Gastroesophageal sphincter (tissue), 4 donors: ENCODE measurements at regions not wholly inside any gene's neighbourhood (a gene's known extent, or its start where the extent isn't known, plus 50 kb on each side); places are given as distances from the start of the nearest gene placed in this dataset.

Experiments used
- ATAC-seq: fragments of 150-250 bp; one replicate; pipeline ENCODE4 v1.9.1; 2016; ENCODE audit warnings: mild to moderate bottlenecking, moderate library complexity
- H3K27ac ChIP-seq, 4 donors: fragments of 200-600 bp; sonication (generic) in 3 of 4; 1 replicate in 3 of 4; 2 replicates in 1 of 4; pipeline ENCODE4 v1.5.1; 2016 to 2019
- H3K27me3 ChIP-seq: fragments of 200-600 bp; sonication (generic); one replicate; pipeline ENCODE4 v1.5.1; 2019
- H3K36me3 ChIP-seq, 2 donors: fragments of 200-600 bp; sonication (generic); one replicate each; pipeline ENCODE4 v1.5.1; 2019; ENCODE audit warnings: control low read depth in 1 of 2
- H3K4me1 ChIP-seq, 3 donors: fragments of 200-600 bp; sonication (generic); 1 replicate in 2 of 3; 2 replicates in 1 of 3; pipeline ENCODE4 v1.5.1; 2016 to 2019; ENCODE audit warnings: control low read depth in 2 of 3
- H3K4me3 ChIP-seq, 2 donors: fragments of 200-600 bp; sonication (generic); one replicate each; pipeline ENCODE4 v1.5.1; 2019; ENCODE audit warnings: mild to moderate bottlenecking in 1 of 2, moderate library complexity in 1 of 2
- H3K9me3 ChIP-seq, 3 donors: fragments of 200-600 bp; sonication (generic); one replicate each; pipeline ENCODE4 v1.5.1; 2017 to 2019; ENCODE audit warnings: control low read depth in 2 of 3
- CTCF ChIP-seq, 4 experiments: fragments of 200-600 bp in 2 of 4; fragments of 450-650 bp in 2 of 4; sonication (generic) in 1 of 4; IDR thresholded peaks; one replicate each; pipeline ENCODE4 v1.5.1; 2017 to 2019; ENCODE audit warnings: antibody characterized with exemption in 4 of 4, mild to moderate bottlenecking in 2 of 4, moderate library complexity in 2 of 4
- EP300 ChIP-seq: sonication (generic); formaldehyde crosslinking; IDR thresholded peaks from one replicate; pipeline ENCODE4 v1.6.1; 2017; ENCODE audit warnings: antibody characterized with exemption, mild to moderate bottlenecking
- POLR2A ChIP-seq, 2 donors: fragments of 450-650 bp; IDR thresholded peaks; one replicate each; pipeline ENCODE4 v1.6.1; 2017; ENCODE audit warnings: antibody characterized with exemption in 2 of 2, mild to moderate bottlenecking in 2 of 2, moderate library complexity in 1 of 2
- POLR2AphosphoS5 ChIP-seq: sonication (generic); formaldehyde crosslinking; IDR thresholded peaks from one replicate; pipeline ENCODE4 v1.6.1; 2017; ENCODE audit warnings: antibody characterized with exemption
- WGBS, 2 donors: methylation state at CpG; one replicate each; pipeline ENCODE4 v1.1.5; 2018; ENCODE audit warnings: low coverage in 1 of 2; 5-methylcytosine and 5-hydroxymethylcytosine counted together

- WGBS, 2 donors = 96% methylated on average over 3 to 5 of the region's 5 CpGs
- Histone ChIP-seq H3K27ac (no peak overlapping the region), H3K9me3 (no peaks in the 10 kb centered on the region), H3K4me1 (peaks cover 0 to 10% (median 0%) of the 10 kb centered on the region in 3 donors), H3K36me3 (no peaks in the 10 kb centered on the region), H3K4me3 (no peak overlapping the region), H3K27me3 (no peaks in the 10 kb centered on the region)
- no peak for ATAC-seq
- TF ChIP-seq CTCF (IDR thresholded peaks at IDR 0.05) (no peak), POLR2A (IDR thresholded peaks at IDR 0.05) (no peak), POLR2AphosphoS5 (no peak), EP300 (no peak)
Measured at GRCh38 chr9:86642721-86643120, 288.5 kb upstream of the TUT7 start.

DNA sequence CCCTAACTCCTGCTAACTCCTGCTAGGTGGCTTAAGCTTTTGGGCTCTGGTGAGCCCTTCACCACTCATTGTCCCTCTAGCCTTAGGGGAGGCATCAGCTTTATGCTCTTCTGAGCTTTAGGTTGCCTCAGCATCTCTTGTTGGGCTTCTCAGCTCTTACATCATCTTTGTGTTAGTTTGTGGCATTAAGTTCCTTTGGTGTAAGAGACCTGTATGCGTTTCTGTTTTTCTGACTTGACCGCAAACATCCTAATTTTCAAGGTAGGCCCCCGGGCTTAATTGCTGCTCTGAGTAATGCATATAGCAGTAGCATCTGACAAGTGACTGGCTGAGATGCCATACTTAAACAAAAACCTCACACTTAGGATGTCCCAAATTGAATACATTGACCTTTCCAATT, 287.8 kb upstream of the TUT7 start:
- H3K27ac ChIP-seq = no peak overlapping the region
- 88 to 100% methylated on average over 1 to 3 of the region's 3 CpGs for WGBS, 2 donors
- no peak overlapping the region for H3K4me3 ChIP-seq
- H3K36me3 ChIP-seq = no peaks in the 10 kb centered on the region
- no peak for ATAC-seq
- TF ChIP-seq POLR2A (IDR thresholded peaks at IDR 0.05) (no peak), EP300 (no peak), POLR2AphosphoS5 (no peak), CTCF (IDR thresholded peaks at IDR 0.05) (no peak)
- no peaks in the 10 kb centered on the region for H3K9me3 ChIP-seq
- no peaks in the 10 kb centered on the region for H3K27me3 ChIP-seq
- H3K4me1 ChIP-seq = peaks cover 0 to 10% (median 0%) of the 10 kb centered on the region in 3 donors

DNA sequence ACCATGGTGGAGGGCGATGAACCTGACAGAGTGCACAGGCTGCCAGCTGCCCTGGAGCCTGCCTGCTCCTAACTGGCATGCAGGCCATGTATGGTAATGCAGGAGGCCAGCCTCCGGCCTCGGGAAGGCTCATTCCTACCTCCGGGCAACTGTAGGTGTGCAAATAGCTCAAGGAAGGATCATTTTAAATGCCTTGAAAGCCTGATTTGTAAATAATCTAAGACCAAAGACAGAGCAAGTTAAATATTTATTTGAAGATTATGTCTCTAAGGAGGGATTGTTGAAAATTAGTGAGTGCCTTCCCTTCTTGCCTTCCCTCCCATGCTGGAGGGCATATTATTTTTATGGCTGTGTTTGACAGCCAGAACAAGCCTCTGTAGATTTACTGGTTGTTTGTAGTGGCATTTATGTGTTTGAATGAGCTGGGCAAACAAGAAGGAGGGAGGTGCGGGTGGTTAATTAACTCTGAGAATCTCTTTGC, 285.7 kb upstream of the TUT7 start:
- peaks cover 0 to 10% (median 0%) of the 10 kb centered on the region in 3 donors for H3K4me1 ChIP-seq
- H3K4me3 ChIP-seq = no peak overlapping the region
- no peaks in the 10 kb centered on the region for H3K36me3 ChIP-seq
- TF ChIP-seq POLR2AphosphoS5 = no peak
- peak in 1 of 4 experiments; percentile 10 for TF ChIP-seq CTCF (IDR thresholded peaks at IDR 0.05)
- H3K9me3 ChIP-seq = no peaks in the 10 kb centered on the region
- ATAC-seq = no peak
- no peaks in the 10 kb centered on the region for H3K27me3 ChIP-seq
- H3K27ac ChIP-seq = no peak overlapping the region
- WGBS, 2 donors = 37 to 48% methylated on average over 5 of the region's 5 CpGs

DNA sequence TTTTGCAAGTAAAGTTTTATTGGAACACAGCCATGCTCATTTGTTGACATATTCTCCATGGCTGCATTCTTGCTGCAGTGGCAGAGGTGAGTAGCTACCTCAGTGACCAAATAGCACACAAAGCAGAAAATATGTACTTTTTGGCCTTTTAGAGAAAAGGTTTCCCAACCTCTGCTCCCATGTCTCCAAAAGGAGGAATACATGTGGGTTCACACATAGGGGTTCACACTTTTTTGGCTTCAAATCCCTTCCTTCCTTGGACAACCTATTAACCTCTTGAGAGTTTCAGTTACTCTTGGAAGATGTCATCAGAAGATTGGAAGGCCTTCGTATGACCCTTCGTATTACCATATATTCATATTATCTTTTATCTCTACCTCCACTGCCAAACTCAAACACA, 285.1 kb upstream of the TUT7 start:
- WGBS, 2 donors = 93 to 100% methylated on average over 2 of the region's 2 CpGs

More for the DNA sequence above, 285.1 kb upstream of the TUT7 start:
- no peak overlapping the region for H3K27ac ChIP-seq
- no peaks in the 10 kb centered on the region for H3K9me3 ChIP-seq
- H3K36me3 ChIP-seq = no peaks in the 10 kb centered on the region
- TF ChIP-seq EP300 (no peak), POLR2AphosphoS5 (no peak), POLR2A (IDR thresholded peaks at IDR 0.05) (no peak), CTCF (IDR thresholded peaks at IDR 0.05) (no peak)
- peaks cover 0 to 10% (median 0%) of the 10 kb centered on the region in 3 donors for H3K4me1 ChIP-seq
- H3K27me3 ChIP-seq = no peaks in the 10 kb centered on the region
- no peak for ATAC-seq
- H3K4me3 ChIP-seq = no peak overlapping the region
